H1 (cell line): ENCODE measurements at regions not wholly inside any gene's neighbourhood (a gene's known extent, or its start where the extent isn't known, plus 50 kb on each side); places are given as distances from the start of the nearest gene placed in this dataset.
"Not testable (repeated sequence)": the region's sequence is repeated elsewhere in the genome, so short reads cannot be mapped to it uniquely, and the experiment has no call there.

Experiments used
- CTCF ChIA-PET: fragments of 300-600 bp; sonication (Branson Sonifier 250); formaldehyde crosslinking; loops from one replicate; lab custom pipeline; 2021; ENCODE audit not compliant: partially characterized antibody; lab: Charles Lee
- POLR2A ChIA-PET: fragments of 300-600 bp; sonication (Branson Sonifier 250); formaldehyde crosslinking; loops from one replicate; lab custom pipeline; 2021; ENCODE audit warnings: inconsistent platforms; ENCODE audit not compliant: partially characterized antibody; lab: Charles Lee
- DNase-seq, 2 experiments: peaks; one replicate each; pipeline versions ENCODE4 v3.0.0 to v3.0.0-alpha.2; 2010 to 2022; ENCODE audit warnings: low spot score in 2 of 2, low read depth in 1 of 2, mixed read lengths in 1 of 2
- FAIRE-seq: peaks from 2 replicates; lab custom pipeline; 2011; peaks lifted over from hg19 to GRCh38; lab: Jason Lieb, UNC
- H2AFZ ChIP-seq: 2 replicates; pipeline ENCODE4 v1.8.1; 2012; ENCODE audit warnings: low read length, inconsistent platforms
- H2AK5ac ChIP-seq: 2 replicates; pipeline ENCODE4 v1.6.1; 2013; ENCODE audit warnings: low read depth, low read length
- H2BK120ac ChIP-seq: replicated peaks from 2 replicates; pipeline ENCODE3; 2013; ENCODE audit warnings: low read depth, low read length, inconsistent platforms
- H2BK12ac ChIP-seq: 2 replicates; pipeline ENCODE4 v1.6.1; 2013; ENCODE audit warnings: low read depth, low read length
- H2BK15ac ChIP-seq: 2 replicates; pipeline ENCODE4 v1.6.1; 2013; ENCODE audit warnings: low read length
- H2BK20ac ChIP-seq: 2 replicates; pipeline ENCODE4 v1.6.1; 2013; ENCODE audit warnings: low read length
- H2BK5ac ChIP-seq: 2 replicates; pipeline ENCODE4 v1.6.1; 2013; ENCODE audit warnings: low read depth, low read length
- H3K14ac ChIP-seq: 2 replicates; pipeline ENCODE4 v1.6.1; 2013; ENCODE audit warnings: inconsistent platforms; ENCODE audit not compliant: insufficient read length
- H3K18ac ChIP-seq: 2 replicates; pipeline ENCODE4 v1.6.1; 2013; ENCODE audit warnings: low read length; ENCODE audit errors: extremely low read depth
- H3K23ac ChIP-seq: 2 replicates; pipeline ENCODE4 v1.6.1; 2013; ENCODE audit warnings: inconsistent platforms; ENCODE audit not compliant: insufficient read length
- H3K23me2 ChIP-seq: 2 replicates; pipeline ENCODE4 v1.6.1; 2013; ENCODE audit warnings: low read depth, low read length
- H3K27ac ChIP-seq: 2 replicates; pipeline ENCODE4 v1.6.1; 2011; ENCODE audit warnings: low read depth, low read length, inconsistent platforms
- H3K27me3 ChIP-seq, 4 experiments: replicated peaks in 1 of 4; 1 replicate in 1 of 4; 2 replicates in 3 of 4; pipeline versions ENCODE4 v1.6.1 to v1.8.1; 2011 to 2013; ENCODE audit warnings: low read length in 3 of 4, mild to moderate bottlenecking in 3 of 4, inconsistent platforms in 2 of 4, mixed read lengths in 2 of 4, moderate library complexity in 1 of 4; ENCODE audit not compliant: control insufficient read depth in 3 of 4, insufficient read depth in 3 of 4; ENCODE audit errors: extremely low read depth in 1 of 4
- H3K36me3 ChIP-seq, 4 experiments: 2 replicates each; pipeline versions ENCODE4 v1.6.1 to v1.8.1; 2011 to 2013; ENCODE audit warnings: mild to moderate bottlenecking in 4 of 4, low read length in 3 of 4, moderate library complexity in 2 of 4, control low read depth in 1 of 4, inconsistent platforms in 1 of 4; ENCODE audit not compliant: insufficient read depth in 4 of 4, control insufficient read depth in 2 of 4
- H3K4ac ChIP-seq: replicated peaks from 2 replicates; pipeline ENCODE3; 2013; ENCODE audit warnings: low read length, low read depth, mixed read lengths, inconsistent platforms; ENCODE audit not compliant: insufficient read length
- H3K4me1 ChIP-seq, 4 experiments: replicated peaks in 1 of 4; 1 replicate in 1 of 4; 2 replicates in 3 of 4; pipeline versions ENCODE4 v1.6.1 to v1.8.1; 2011 to 2013; ENCODE audit warnings: low read length in 3 of 4, inconsistent platforms in 2 of 4, mixed read lengths in 1 of 4; ENCODE audit not compliant: insufficient read depth in 4 of 4, control insufficient read depth in 3 of 4
- H3K4me2 ChIP-seq, 2 experiments: 2 replicates each; pipeline versions ENCODE4 v1.6.1 to v1.8.1; 2011 to 2013; ENCODE audit warnings: low read depth in 2 of 2, low read length in 2 of 2, control low read depth in 1 of 2, inconsistent platforms in 1 of 2, mild to moderate bottlenecking in 1 of 2; ENCODE audit not compliant: insufficient read depth in 1 of 2
- H3K4me3 ChIP-seq, 4 experiments: fragments of 200-600, 300-600 bp in 1 of 4; sonication (generic), shearing (Covaris generic), sonication (Bioruptor Twin) in 1 of 4; 2 replicates each; pipeline versions ENCODE4 v1.5.1 to v1.8.1; 2011 to 2016; ENCODE audit warnings: low read length in 4 of 4, low read depth in 3 of 4, control low read depth in 2 of 4, inconsistent platforms in 2 of 4, mild to moderate bottlenecking in 2 of 4, mixed read lengths in 1 of 4, moderate library complexity in 1 of 4; ENCODE audit not compliant: insufficient read depth in 2 of 4; ENCODE audit errors: extremely low read depth in 1 of 4
- H3K56ac ChIP-seq: replicated peaks from 2 replicates; pipeline ENCODE3; 2013; ENCODE audit warnings: low read depth, mild to moderate bottlenecking, mixed read lengths, low read length, inconsistent platforms; ENCODE audit not compliant: insufficient read length
- H3K79me1 ChIP-seq: 2 replicates; pipeline ENCODE4 v1.6.1; 2013; ENCODE audit warnings: low read depth, low read length, control low read depth
- H3K79me2 ChIP-seq, 2 experiments: 2 replicates each; pipeline versions ENCODE4 v1.6.1 to v1.8.1; 2012 to 2013; ENCODE audit warnings: low read length in 2 of 2, mild to moderate bottlenecking in 2 of 2, inconsistent platforms in 1 of 2; ENCODE audit not compliant: insufficient read depth in 2 of 2, control insufficient read depth in 1 of 2
- H3K9ac ChIP-seq, 4 experiments: replicated peaks in 1 of 4; 1 replicate in 1 of 4; 2 replicates in 3 of 4; pipeline versions ENCODE4 v1.6.1 to v1.8.1; 2011 to 2013; ENCODE audit warnings: low read depth in 3 of 4, low read length in 3 of 4, control low read depth in 2 of 4, mild to moderate bottlenecking in 2 of 4, moderate library complexity in 2 of 4, inconsistent platforms in 1 of 4; ENCODE audit errors: extremely low read depth in 1 of 4
- H3K9me3 ChIP-seq, 2 experiments: 2 replicates each; pipeline versions ENCODE4 v1.6.1 to v1.8.1; 2012 to 2013; ENCODE audit warnings: mild to moderate bottlenecking in 2 of 2, moderate library complexity in 2 of 2, control low read depth in 1 of 2, inconsistent platforms in 1 of 2, low read depth in 1 of 2, low read length in 1 of 2, mixed read lengths in 1 of 2; ENCODE audit not compliant: insufficient read depth in 2 of 2
- H4K20me1 ChIP-seq, 2 experiments: replicated peaks in 1 of 2; 2 replicates each; pipeline versions ENCODE3 to v1.8.1; 2011 to 2013; ENCODE audit warnings: inconsistent platforms in 2 of 2, low read length in 2 of 2, mild to moderate bottlenecking in 1 of 2; ENCODE audit not compliant: insufficient read depth in 2 of 2, control insufficient read depth in 1 of 2
- H4K5ac ChIP-seq: 2 replicates; pipeline ENCODE4 v1.6.1; 2013; ENCODE audit warnings: low read length, low read depth, mixed read lengths, inconsistent platforms; ENCODE audit not compliant: insufficient read length
- H4K8ac ChIP-seq: 2 replicates; pipeline ENCODE4 v1.8.0; 2013; ENCODE audit warnings: mild to moderate bottlenecking, moderate library complexity, low read length, inconsistent platforms; ENCODE audit not compliant: insufficient read depth; ENCODE audit errors: extremely low read depth
- H4K91ac ChIP-seq: replicated peaks from 2 replicates; pipeline ENCODE3; 2013; ENCODE audit warnings: low read length, mixed read lengths, inconsistent platforms; ENCODE audit not compliant: insufficient read length
- WGBS, 2 experiments: shearing (Covaris generic) in 1 of 2; methylation state at CpG; one replicate each; pipeline versions ENCODE4 v1.1.6 to v1.1.7; 2013 to 2015; ENCODE audit warnings: low lambda C conversion rate in 2 of 2, mixed read lengths in 2 of 2, inconsistent platforms in 1 of 2, low coverage in 1 of 2, missing lambda C conversion rate in 1 of 2; ENCODE audit not compliant: insufficient replicate concordance in 2 of 2, insufficient coverage in 1 of 2, insufficient read length in 1 of 2; ENCODE audit errors: extremely low coverage in 1 of 2, missing lambda C conversion rate in 1 of 2; 5-methylcytosine and 5-hydroxymethylcytosine counted together

DNA sequence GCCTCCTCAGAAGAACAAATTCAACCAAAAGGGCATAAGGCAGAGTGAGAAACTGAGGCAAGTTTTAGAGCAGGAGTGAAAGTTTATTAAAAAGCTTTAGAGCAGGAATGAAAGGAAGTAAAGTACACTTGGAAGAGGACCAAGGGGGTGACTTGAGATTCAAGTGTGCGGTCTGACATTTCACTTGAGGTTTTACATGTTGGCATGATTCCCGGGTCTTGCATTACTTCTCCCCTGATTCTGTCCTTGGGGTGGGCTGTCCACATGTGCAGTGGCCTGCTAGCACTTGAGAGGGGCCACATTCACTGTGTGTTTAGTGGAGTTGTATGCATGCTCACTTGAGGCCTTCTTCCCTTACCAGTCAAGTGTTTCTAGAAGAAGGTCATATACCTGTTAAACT is 140.4 kb upstream of the EPB41L4A start:
- H3K23me2 ChIP-seq, H2BK12ac ChIP-seq, H3K79me2 ChIP-seq, H2BK5ac ChIP-seq, H3K4ac ChIP-seq, H2AFZ ChIP-seq, DNase-seq, FAIRE-seq, H4K91ac ChIP-seq, H3K14ac ChIP-seq, H2BK15ac ChIP-seq, H3K56ac ChIP-seq, H3K4me3 ChIP-seq, H3K36me3 ChIP-seq, H3K9ac ChIP-seq, H4K5ac ChIP-seq, H2BK20ac ChIP-seq, H3K4me2 ChIP-seq, H3K27me3 ChIP-seq, H3K4me1 ChIP-seq, H2AK5ac ChIP-seq, POLR2A ChIA-PET, H3K23ac ChIP-seq, H4K8ac ChIP-seq, H3K27ac ChIP-seq, H2BK120ac ChIP-seq, H4K20me1 ChIP-seq, H3K79me1 ChIP-seq, H3K18ac ChIP-seq: not testable (repeated sequence)
- WGBS, 2 experiments: 97% methylated on average over 2 of the region's 2 CpGs; no CpG with 5 or more reads in 1 of the 2 experiments
- H3K9me3 ChIP-seq: peaks cover 16 to 23% of the 10 kb centered on the region in 2 experiments
- CTCF ChIA-PET: interaction anchor here (0.6 to 1.5 kb wide), 3 partner anchors 14 to 230 kb away, joined by 3 to 5 read pairs (median 3); no protein-coding TSS in a partner anchor
